H9 (cell line): ENCODE measurements at regions not wholly inside any gene's neighbourhood (a gene's known extent, or its start where the extent isn't known, plus 50 kb on each side); places are given as distances from the start of the nearest gene placed in this dataset.

Source experiments
- DNase-seq: peaks from one replicate; pipeline ENCODE4 v3.0.0-alpha.2; 2017
- H2AFZ ChIP-seq: one replicate; pipeline ENCODE4 v1.6.1; 2013; ENCODE audit warnings: mild to moderate bottlenecking, low read length, control low read depth, moderate library complexity
- H2AK5ac ChIP-seq: 2 replicates; pipeline ENCODE4 v1.6.1; 2013; ENCODE audit warnings: low read length, control low read depth, mixed read lengths; ENCODE audit not compliant: insufficient read length
- H2BK120ac ChIP-seq: one replicate; pipeline ENCODE4 v1.6.1; 2013; ENCODE audit warnings: low read depth, mild to moderate bottlenecking, low read length, control low read depth, inconsistent platforms; ENCODE audit not compliant: poor library complexity, severe bottlenecking
- H2BK12ac ChIP-seq: 2 replicates; pipeline ENCODE4 v1.6.1; 2013; ENCODE audit warnings: low read length, control low read depth, mixed read lengths, low read depth; ENCODE audit not compliant: insufficient read length
- H2BK15ac ChIP-seq: 2 replicates; pipeline ENCODE4 v1.6.1; 2013; ENCODE audit warnings: low read depth, low read length, control low read depth
- H2BK20ac ChIP-seq: one replicate; pipeline ENCODE4 v1.6.1; 2013; ENCODE audit warnings: low read depth, mild to moderate bottlenecking, low read length, control low read depth, inconsistent platforms; ENCODE audit not compliant: poor library complexity, severe bottlenecking
- H2BK5ac ChIP-seq: 2 replicates; pipeline ENCODE4 v1.6.1; 2013; ENCODE audit warnings: low read length, control low read depth, mixed read lengths; ENCODE audit not compliant: insufficient read length
- H3K14ac ChIP-seq: 2 replicates; pipeline ENCODE4 v1.6.1; 2013; ENCODE audit warnings: low read length, control low read depth; ENCODE audit not compliant: insufficient read depth
- H3K18ac ChIP-seq: 2 replicates; pipeline ENCODE4 v1.6.1; 2013; ENCODE audit warnings: low read depth, mild to moderate bottlenecking, mixed read lengths, low read length, control low read depth; ENCODE audit not compliant: insufficient read length
- H3K23ac ChIP-seq: 2 replicates; pipeline ENCODE4 v1.6.1; 2013; ENCODE audit warnings: low read length, control low read depth, mixed read lengths, low read depth; ENCODE audit not compliant: insufficient read length
- H3K23me2 ChIP-seq: 2 replicates; pipeline ENCODE4 v1.6.1; 2013; ENCODE audit warnings: low read depth, mild to moderate bottlenecking, mixed read lengths, low read length, control low read depth; ENCODE audit not compliant: insufficient read length, poor library complexity, severe bottlenecking
- H3K27ac ChIP-seq: 2 replicates; pipeline ENCODE4 v1.5.1; 2013; ENCODE audit warnings: low read length, control low read depth, mixed read lengths, low read depth; ENCODE audit not compliant: insufficient read length
- H3K27me3 ChIP-seq: 2 replicates; pipeline ENCODE4 v1.6.1; 2013; ENCODE audit warnings: low read length, control low read depth, inconsistent platforms; ENCODE audit not compliant: insufficient read depth
- H3K4ac ChIP-seq: 2 replicates; pipeline ENCODE4 v1.6.1; 2013; ENCODE audit warnings: low read depth, mild to moderate bottlenecking, control low read depth, inconsistent platforms, low read length, moderate library complexity
- H3K4me1 ChIP-seq: 2 replicates; pipeline ENCODE4 v1.6.1; 2013; ENCODE audit warnings: low read length, control low read depth, inconsistent platforms; ENCODE audit not compliant: insufficient read depth
- H3K4me2 ChIP-seq: 2 replicates; pipeline ENCODE4 v1.6.1; 2013; ENCODE audit warnings: low read length, control low read depth, mixed read lengths; ENCODE audit not compliant: insufficient read length, insufficient read depth
- H3K56ac ChIP-seq: 2 replicates; pipeline ENCODE4 v1.6.1; 2013; ENCODE audit warnings: low read depth, mild to moderate bottlenecking, mixed read lengths, low read length, control low read depth; ENCODE audit not compliant: insufficient read length
- H3K79me1 ChIP-seq: 2 replicates; pipeline ENCODE4 v1.6.1; 2013; ENCODE audit warnings: low read depth, mild to moderate bottlenecking, moderate library complexity, low read length, control low read depth, inconsistent platforms; ENCODE audit not compliant: insufficient read depth, poor library complexity, severe bottlenecking
- H3K79me2 ChIP-seq: 2 replicates; pipeline ENCODE4 v1.6.1; 2013; ENCODE audit warnings: low read length, control low read depth, inconsistent platforms; ENCODE audit not compliant: insufficient read depth
- H3K9ac ChIP-seq: 2 replicates; pipeline ENCODE4 v1.6.1; 2013; ENCODE audit warnings: low read length, control low read depth, mixed read lengths; ENCODE audit not compliant: insufficient read length; ENCODE audit errors: extremely low read depth
- H3K9me3 ChIP-seq: one replicate; pipeline ENCODE4 v1.6.1; 2013; ENCODE audit warnings: low read depth, low read length, inconsistent platforms; ENCODE audit not compliant: control insufficient read depth
- H3T11ph ChIP-seq: one replicate; pipeline ENCODE4 v1.6.1; 2013; ENCODE audit warnings: mild to moderate bottlenecking, low read length, control low read depth, inconsistent platforms
- H4K20me1 ChIP-seq: one replicate; pipeline ENCODE4 v1.6.1; 2013; ENCODE audit not compliant: control insufficient read depth, insufficient read length, insufficient read depth
- H4K5ac ChIP-seq: 2 replicates; pipeline ENCODE4 v1.6.1; 2013; ENCODE audit warnings: low read depth, mild to moderate bottlenecking, mixed read lengths, low read length, control low read depth; ENCODE audit not compliant: insufficient read length
- H4K8ac ChIP-seq: replicated peaks from 2 replicates; pipeline ENCODE4 v1.6.1; 2013; ENCODE audit warnings: low read length, control low read depth, mixed read lengths, low read depth; ENCODE audit not compliant: insufficient read length
- H4K91ac ChIP-seq: 2 replicates; pipeline ENCODE4 v1.6.1; 2013; ENCODE audit warnings: low read depth, mild to moderate bottlenecking, moderate library complexity, mixed read lengths, low read length, control low read depth; ENCODE audit not compliant: insufficient read length
- H3K27ac Mint-ChIP-seq, 3 experiments: 2 replicates in 2 of 3; 3 replicates in 1 of 3; pipeline ENCODE4 v1.8.0; 2020 to 2021; ENCODE audit warnings: mixed read lengths in 3 of 3, mild to moderate bottlenecking in 1 of 3, moderate library complexity in 1 of 3
- H3K27me3 Mint-ChIP-seq: 2 replicates; pipeline ENCODE4 v1.8.0; 2021; ENCODE audit warnings: low read depth, mild to moderate bottlenecking, moderate library complexity, mixed read lengths
- H3K36me3 Mint-ChIP-seq, 3 experiments: 2 replicates in 2 of 3; 3 replicates in 1 of 3; pipeline ENCODE4 v1.8.0; 2020 to 2021; ENCODE audit warnings: low read depth in 3 of 3, mixed read lengths in 3 of 3; ENCODE audit not compliant: insufficient read depth in 1 of 3
- H3K4me1 Mint-ChIP-seq, 2 experiments: 2 replicates each; pipeline ENCODE4 v1.8.0; 2020; ENCODE audit warnings: mixed read lengths in 2 of 2
- H3K4me3 Mint-ChIP-seq, 2 experiments: 2 replicates in 1 of 2; 3 replicates in 1 of 2; pipeline ENCODE4 v1.8.0; 2020 to 2021; ENCODE audit warnings: mild to moderate bottlenecking in 2 of 2, mixed read lengths in 2 of 2, moderate library complexity in 1 of 2
- H3K9me3 Mint-ChIP-seq, 2 experiments: 2 replicates in 1 of 2; 3 replicates in 1 of 2; pipeline ENCODE4 v1.8.0; 2020; ENCODE audit warnings: mild to moderate bottlenecking in 2 of 2, mixed read lengths in 2 of 2, moderate library complexity in 1 of 2
- WGBS: extraction: QIAGEN DNeasy Blood & Tissue Kit; methylation state at CpG from one replicate; pipeline ENCODE4 v1.1.7; 2013; ENCODE audit warnings: missing lambda C conversion rate, low lambda C conversion rate, mixed read lengths; ENCODE audit not compliant: insufficient read length; ENCODE audit errors: extremely low coverage; 5-methylcytosine and 5-hydroxymethylcytosine counted together
- TF ChIP-seq, protein P1 (sequence below): fragments of 200-600 bp; sonication (generic); conservative IDR thresholded peaks from 3 replicates; pipeline ENCODE4 v1.8.0; 2021; ENCODE audit warnings: antibody characterized with exemption, mild to moderate bottlenecking

DNA sequence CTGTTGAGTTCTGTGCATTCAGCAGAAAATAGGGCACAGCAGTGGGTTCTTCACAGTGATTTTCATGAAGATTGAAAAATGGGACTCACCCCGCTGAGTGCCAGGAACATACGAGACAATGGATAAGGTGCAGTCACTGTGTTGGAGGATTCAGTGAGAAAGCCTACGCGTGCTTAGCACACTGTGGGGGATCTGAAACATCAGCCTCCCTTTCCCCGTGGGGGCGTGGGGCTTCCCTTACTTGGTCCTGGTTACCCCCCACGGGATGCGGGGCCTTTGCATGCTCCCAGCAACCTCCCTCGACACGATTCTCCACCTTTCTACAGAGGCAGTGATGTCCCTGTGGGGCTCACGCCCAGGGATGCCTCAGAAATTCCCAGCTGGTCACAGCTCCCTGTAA lies 252.2 kb upstream of the C1orf174 start:
- no peak overlapping the region for H3K9ac ChIP-seq
- no peak overlapping the region for H2BK20ac ChIP-seq
- no peak overlapping the region for H2AK5ac ChIP-seq
- no peak overlapping the region for H2BK5ac ChIP-seq
- Mint-ChIP-seq H3K27me3 (no peaks in the 10 kb centered on the region; the same call in 1 of the 2 replicates), H3K27ac (no peak overlapping the region), H3K36me3 (no peaks in the 10 kb centered on the region), H3K4me1 (peaks cover 10 to 11% of the 10 kb centered on the region in 2 experiments), H3K4me3 (no peak overlapping the region), H3K9me3 (no peaks in the 10 kb centered on the region)
- no peaks in the 10 kb centered on the region for H4K20me1 ChIP-seq
- no peak overlapping the region for H3K4me2 ChIP-seq
- H4K8ac ChIP-seq: no peak overlapping the region
- H3T11ph ChIP-seq: no peak overlapping the region
- H3K27ac ChIP-seq: no peak overlapping the region
- TF ChIP-seq, protein P1, sequence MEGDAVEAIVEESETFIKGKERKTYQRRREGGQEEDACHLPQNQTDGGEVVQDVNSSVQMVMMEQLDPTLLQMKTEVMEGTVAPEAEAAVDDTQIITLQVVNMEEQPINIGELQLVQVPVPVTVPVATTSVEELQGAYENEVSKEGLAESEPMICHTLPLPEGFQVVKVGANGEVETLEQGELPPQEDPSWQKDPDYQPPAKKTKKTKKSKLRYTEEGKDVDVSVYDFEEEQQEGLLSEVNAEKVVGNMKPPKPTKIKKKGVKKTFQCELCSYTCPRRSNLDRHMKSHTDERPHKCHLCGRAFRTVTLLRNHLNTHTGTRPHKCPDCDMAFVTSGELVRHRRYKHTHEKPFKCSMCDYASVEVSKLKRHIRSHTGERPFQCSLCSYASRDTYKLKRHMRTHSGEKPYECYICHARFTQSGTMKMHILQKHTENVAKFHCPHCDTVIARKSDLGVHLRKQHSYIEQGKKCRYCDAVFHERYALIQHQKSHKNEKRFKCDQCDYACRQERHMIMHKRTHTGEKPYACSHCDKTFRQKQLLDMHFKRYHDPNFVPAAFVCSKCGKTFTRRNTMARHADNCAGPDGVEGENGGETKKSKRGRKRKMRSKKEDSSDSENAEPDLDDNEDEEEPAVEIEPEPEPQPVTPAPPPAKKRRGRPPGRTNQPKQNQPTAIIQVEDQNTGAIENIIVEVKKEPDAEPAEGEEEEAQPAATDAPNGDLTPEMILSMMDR: no peak
- H3K23me2 ChIP-seq: no peaks in the 10 kb centered on the region
- H3K4ac ChIP-seq: no peak overlapping the region
- no peak overlapping the region for H2BK12ac ChIP-seq
- no CpG with 5 or more reads among the region's 11 CpGs for WGBS
- H4K5ac ChIP-seq: no peak overlapping the region
- H2AFZ ChIP-seq: no peak overlapping the region
- no peak overlapping the region for H2BK120ac ChIP-seq
- no peaks in the 10 kb centered on the region for H3K9me3 ChIP-seq
- H3K27me3 ChIP-seq: no peaks in the 10 kb centered on the region
- H3K56ac ChIP-seq: no peak overlapping the region
- no peak overlapping the region for H2BK15ac ChIP-seq
- H4K91ac ChIP-seq: no peak overlapping the region
- no peaks in the 10 kb centered on the region for H3K79me1 ChIP-seq
- no peaks in the 10 kb centered on the region for H3K4me1 ChIP-seq
- H3K18ac ChIP-seq: no peak overlapping the region
- no peaks in the 10 kb centered on the region for H3K79me2 ChIP-seq
- H3K23ac ChIP-seq: no peak overlapping the region
- no peak overlapping the region; the same call in 1 of the 2 replicates for H3K14ac ChIP-seq
- no peak for DNase-seq
